OCI-LY3 (cell line): ENCODE measurements at regions not wholly inside any gene's neighbourhood (a gene's known extent, or its start where the extent isn't known, plus 50 kb on each side); places are given as distances from the start of the nearest gene placed in this dataset.

ENCODE experiments used
- H2AFZ ChIP-seq: fragments of 200-600, 300-600 bp; shearing (Covaris generic); 2 replicates; pipeline ENCODE4 v1.6.0; 2014; ENCODE audit warnings: antibody characterized with exemption, low read depth, low read length
- H3K27ac ChIP-seq: fragments of 200-600, 300-600 bp; sonication (generic); 2 replicates; pipeline ENCODE4 v1.5.1; 2014; ENCODE audit warnings: mild to moderate bottlenecking, low read length, moderate library complexity, mixed read lengths
- H3K27me3 ChIP-seq: fragments of 200-600, 300-600 bp; sonication (generic); 2 replicates; pipeline ENCODE4 v1.6.1; 2014; ENCODE audit warnings: low read depth, low read length, mixed read lengths
- H3K36me3 ChIP-seq: fragments of 200-600, 300-600 bp; sonication (generic); replicated peaks from 2 replicates; pipeline ENCODE3; 2014; ENCODE audit warnings: low read depth, low read length, mixed read lengths
- H3K4me1 ChIP-seq: fragments of 300-600, 200-600 bp; sonication (generic); 2 replicates; pipeline ENCODE4 v1.6.1; 2014; ENCODE audit warnings: low read length, mixed read lengths
- H3K4me2 ChIP-seq: fragments of 200-600, 300-600 bp; sonication (generic); 2 replicates; pipeline ENCODE4 v1.6.1; 2014; ENCODE audit warnings: low read length, mixed read lengths
- H3K4me3 ChIP-seq: fragments of 300-600, 200-600 bp; sonication (generic); 2 replicates; pipeline ENCODE4 v1.5.1; 2014; ENCODE audit warnings: antibody characterized with exemption, mild to moderate bottlenecking, low read length, moderate library complexity
- H3K79me2 ChIP-seq: fragments of 300-600, 200-600 bp; shearing (Covaris generic); 2 replicates; pipeline ENCODE4 v1.6.1; 2014; ENCODE audit warnings: mild to moderate bottlenecking, low read length, mixed read lengths
- H3K9ac ChIP-seq: fragments of 300-600, 200-600 bp; shearing (Covaris generic); 2 replicates; pipeline ENCODE4 v1.6.0; 2014; ENCODE audit warnings: mild to moderate bottlenecking, low read length, moderate library complexity
- H3K9me3 ChIP-seq: fragments of 200-600, 300-600 bp; shearing (Covaris generic); 2 replicates; pipeline ENCODE4 v1.6.1; 2014; ENCODE audit warnings: low read length, mixed read lengths; ENCODE audit not compliant: insufficient read depth
- H4K20me1 ChIP-seq: fragments of 200-600, 300-600 bp; sonication (generic); 2 replicates; pipeline ENCODE4 v1.6.1; 2016; ENCODE audit warnings: low read length, mixed read lengths; ENCODE audit not compliant: insufficient read depth
- CTCF ChIP-seq: fragments of 200-600, 300-600 bp; sonication (generic); IDR thresholded peaks from 2 replicates; pipeline ENCODE4 v1.5.1; 2014; ENCODE audit warnings: antibody characterized with exemption, low read length, low read depth
- EZH2phosphoT487 ChIP-seq: fragments of 200-600 bp; shearing (Covaris generic); IDR thresholded peaks from 2 replicates; pipeline ENCODE4 v1.6.1; 2018; ENCODE audit warnings: antibody characterized with exemption, mixed run types, low read depth

- Histone ChIP-seq H3K4me3 (no peak overlapping the region), H3K79me2 (no peaks in the 10 kb centered on the region), H3K4me1 (peaks cover 10% of the 10 kb centered on the region; the same call in 1 of the 2 replicates), H2AFZ (no peak overlapping the region), H3K4me2 (no peak overlapping the region), H3K36me3 (no peaks in the 10 kb centered on the region), H3K27me3 (peaks cover 17% of the 10 kb centered on the region), H3K9me3 (no peaks in the 10 kb centered on the region), H3K27ac (no peak overlapping the region), H3K9ac (no peak overlapping the region), H4K20me1 (no peaks in the 10 kb centered on the region)
- no peak for TF ChIP-seq EZH2phosphoT487
- TF ChIP-seq CTCF, result no peak
These were observed 121.9 kb upstream of the NFIB start for GRCh38 chr9:14435871-14436270.

- H2AFZ ChIP-seq, result no peak overlapping the region
- H3K27me3 ChIP-seq, result peaks cover 17% of the 10 kb centered on the region
- H3K79me2 ChIP-seq, result no peaks in the 10 kb centered on the region
- no peak overlapping the region for H3K4me2 ChIP-seq
- TF ChIP-seq EZH2phosphoT487, result no peak
- TF ChIP-seq CTCF, result no peak
- H4K20me1 ChIP-seq, result no peaks in the 10 kb centered on the region
- no peaks in the 10 kb centered on the region for H3K9me3 ChIP-seq
- no peaks in the 10 kb centered on the region for H3K36me3 ChIP-seq
- no peak overlapping the region for H3K9ac ChIP-seq
- no peak overlapping the region for H3K27ac ChIP-seq
- no peak overlapping the region for H3K4me3 ChIP-seq
- H3K4me1 ChIP-seq, result peaks cover 10% of the 10 kb centered on the region; the same call in 1 of the 2 replicates
These were observed 121.2 kb upstream of the NFIB start for GRCh38 chr9:14434971-14435718.

GRCh38 chr9:14434158-14434504 lies 120.2 kb upstream of the NFIB start:
- no peaks in the 10 kb centered on the region for H4K20me1 ChIP-seq
- H3K4me1 ChIP-seq, result peaks cover 15% of the 10 kb centered on the region
- H3K79me2 ChIP-seq, result no peaks in the 10 kb centered on the region
- peak overlapping the region; percentile 35 for H3K4me3 ChIP-seq
- no peak for TF ChIP-seq EZH2phosphoT487
- no peak for TF ChIP-seq CTCF
- no peaks in the 10 kb centered on the region for H3K9me3 ChIP-seq
- no peak overlapping the region for H3K27ac ChIP-seq
- no peak overlapping the region for H2AFZ ChIP-seq
- H3K4me2 ChIP-seq, result peak overlapping the region; percentile 56
- no peaks in the 10 kb centered on the region for H3K36me3 ChIP-seq
- peaks cover 17% of the 10 kb centered on the region for H3K27me3 ChIP-seq
- H3K9ac ChIP-seq, result no peak overlapping the region

- no peaks in the 10 kb centered on the region for H4K20me1 ChIP-seq
- H3K4me1 ChIP-seq, result peaks cover 20% of the 10 kb centered on the region
- H3K27ac ChIP-seq, result no peak overlapping the region
- peak overlapping the region; percentile 35 for H3K4me3 ChIP-seq
- H3K27me3 ChIP-seq, result peaks cover 17% of the 10 kb centered on the region
- peak overlapping the region; percentile 56 for H3K4me2 ChIP-seq
- TF ChIP-seq EZH2phosphoT487 (no peak), CTCF (peak; percentile 66)
- H3K36me3 ChIP-seq, result no peaks in the 10 kb centered on the region
- no peaks in the 10 kb centered on the region for H3K9me3 ChIP-seq
- no peak overlapping the region for H3K9ac ChIP-seq
- no peak overlapping the region for H2AFZ ChIP-seq
- H3K79me2 ChIP-seq, result no peaks in the 10 kb centered on the region
These were observed 119.6 kb upstream of the NFIB start for GRCh38 chr9:14433351-14434157.
